K562 (cell line): ENCODE measurements at regions not wholly inside any gene's neighbourhood (a gene's known extent, or its start where the extent isn't known, plus 50 kb on each side); places are given as distances from the start of the nearest gene placed in this dataset.

Experiments
- ATAC-seq: fragments of 200-7000 bp; cut with Tn5 transposase; 3 replicates; pipeline ENCODE4 v1.9.1; 2020; ENCODE audit warnings: moderate library complexity
- BruUV-seq: library from RNA; stranded (reverse); fragments of 400-500 nt; replicated peaks from 2 replicates; lab custom pipeline; 2021; lab: Mats Ljungman, UMichigan
- CTCF ChIA-PET: fragments of 300-600 bp; formaldehyde crosslinking; extraction: SDS; loops from one replicate; lab custom pipeline; 2021; ENCODE audit warnings: low intra/inter-chr PET ratio; lab: Yijun Ruan, JAX
- POLR2A ChIA-PET: fragments of 300-600, 350-650 bp; sonication (Branson Sonifier 250); formaldehyde crosslinking; extraction: SDS; loops from one replicate; lab custom pipeline; 2021; ENCODE audit warnings: antibody characterized with exemption, inconsistent platforms; lab: Yijun Ruan, JAX
- DNase-seq, 4 experiments: peaks; one replicate each; pipeline versions ENCODE4 v3.0.0 to v3.0.0-alpha.2; 2011 to 2018; ENCODE audit warnings: low spot score in 3 of 4, mixed read lengths in 3 of 4; ENCODE audit errors: extremely low read depth in 1 of 4
- FAIRE-seq: peaks from 2 replicates; lab custom pipeline; 2011; peaks lifted over from hg19 to GRCh38; lab: Jason Lieb, UNC
- H2AFZ ChIP-seq: 2 replicates; pipeline ENCODE4 v1.6.0; 2011; ENCODE audit warnings: low read depth, low read length, control low read depth, inconsistent platforms
- H3K27ac ChIP-seq: fragments of 200-600 bp; 3 replicates; pipeline ENCODE4 v1.8.0; 2011; ENCODE audit warnings: low read depth, mild to moderate bottlenecking, control low read depth, inconsistent platforms, low read length, moderate library complexity, mixed read lengths; ENCODE audit errors: extremely low read depth
- H3K27me3 ChIP-seq, 2 experiments: fragments of 300-600 bp in 1 of 2; 2 replicates in 1 of 2; 3 replicates in 1 of 2; pipeline versions ENCODE4 v1.6.0 to v1.8.0; 2011; ENCODE audit warnings: inconsistent platforms in 2 of 2, low read length in 2 of 2, mild to moderate bottlenecking in 1 of 2, mixed read lengths in 1 of 2, moderate library complexity in 1 of 2; ENCODE audit not compliant: control insufficient read depth in 2 of 2, insufficient read depth in 2 of 2
- H3K36me3 ChIP-seq: fragments of 300-600 bp; 3 replicates; pipeline ENCODE4 v1.8.0; 2011; ENCODE audit warnings: mild to moderate bottlenecking, low read length, inconsistent platforms; ENCODE audit not compliant: control insufficient read depth, insufficient read depth
- H3K4me1 ChIP-seq, 2 experiments: fragments of 200-600 bp in 1 of 2; replicated peaks in 1 of 2; 2 replicates in 1 of 2; 3 replicates in 1 of 2; pipeline versions ENCODE4 v1.5.1 to v1.8.0; 2011; ENCODE audit warnings: inconsistent platforms in 2 of 2, low read length in 2 of 2, mild to moderate bottlenecking in 1 of 2, mixed read lengths in 1 of 2, moderate library complexity in 1 of 2; ENCODE audit not compliant: control insufficient read depth in 2 of 2, insufficient read depth in 2 of 2
- H3K4me2 ChIP-seq: 2 replicates; pipeline ENCODE4 v1.6.1; 2011; ENCODE audit warnings: low read length, control low read depth, inconsistent platforms, mixed read lengths; ENCODE audit not compliant: insufficient read depth
- H3K4me3 ChIP-seq: fragments of 200-600 bp; sonication (generic), shearing (Covaris generic); 2 replicates; pipeline ENCODE4 v1.5.1; 2016; ENCODE audit warnings: control low read depth, inconsistent platforms
- H3K79me2 ChIP-seq: fragments of 200-600 bp; 3 replicates; pipeline ENCODE4 v1.8.0; 2011; ENCODE audit warnings: low read length, inconsistent platforms; ENCODE audit not compliant: control insufficient read depth, insufficient read depth
- H3K9ac ChIP-seq, 2 experiments: 2 replicates each; pipeline versions ENCODE4 v1.6.0 to v1.6.1; 2011; ENCODE audit warnings: low read depth in 2 of 2, low read length in 2 of 2, control low read depth in 1 of 2, inconsistent platforms in 1 of 2, mild to moderate bottlenecking in 1 of 2, mixed read lengths in 1 of 2; ENCODE audit not compliant: insufficient read depth in 1 of 2
- H3K9me1 ChIP-seq: one replicate; pipeline ENCODE4 v1.6.0; 2011; ENCODE audit warnings: inconsistent platforms, mild to moderate bottlenecking, low read length, moderate library complexity; ENCODE audit not compliant: control insufficient read depth, insufficient read depth
- H3K9me3 ChIP-seq: replicated peaks from 2 replicates; pipeline ENCODE4 v1.5.1; 2011; ENCODE audit warnings: low read depth, low read length, inconsistent platforms; ENCODE audit not compliant: control insufficient read depth, insufficient read depth
- H4K20me1 ChIP-seq: replicated peaks from 2 replicates; pipeline ENCODE4 v1.6.1; 2011; ENCODE audit warnings: low read length, inconsistent platforms, mixed read lengths; ENCODE audit not compliant: control insufficient read depth, insufficient read depth
- C11orf30 ChIP-seq: fragments of 450-650 bp; IDR thresholded peaks from 2 replicates; pipeline ENCODE4 v1.6.1; 2016; ENCODE audit warnings: low read depth, mild to moderate bottlenecking
- EP300 ChIP-seq: IDR thresholded peaks from 2 replicates; pipeline ENCODE4 v1.6.1; 2012; ENCODE audit warnings: low read length, improper control_type of control experiment
- HEY1 ChIP-seq: fragments of 250-450 bp; sonication (Bioruptor Pico); IDR thresholded peaks from 2 replicates; pipeline ENCODE4 v1.5.0; 2020; ENCODE audit warnings: mild to moderate bottlenecking, moderate library complexity, borderline replicate concordance
- SOX6 ChIP-seq: fragments of 450-650 bp; IDR thresholded peaks from 2 replicates; pipeline ENCODE4 v1.6.1; 2014; ENCODE audit warnings: mild to moderate bottlenecking
- ZNF316 ChIP-seq: fragments of 450-650 bp; IDR thresholded peaks from 2 replicates; pipeline ENCODE4 v1.6.1; 2016
- whole genome bisulfite sequencing: fragments of 100-300 bp; shearing (Covaris generic); methylation state at CpG from one replicate; pipeline ENCODE4 v1.1.6; 2016; ENCODE audit warnings: low coverage, mixed read lengths; ENCODE audit not compliant: insufficient coverage; ENCODE audit errors: missing lambda C conversion rate; 5-methylcytosine and 5-hydroxymethylcytosine counted together
- in situ Hi-C: fragments of 300-500 bp; cut with MboI; formaldehyde crosslinking; loops from 4 replicates; pipeline ENCODE4 v1.15.0; 2018; ENCODE audit warnings: inconsistent platforms, mixed read lengths
- intact Hi-C: fragments of 100-400 bp; cut with micrococcal nuclease; formaldehyde crosslinking; loops from 2 replicates; pipeline ENCODE4 v1.14.2; 2022
- TF ChIP-seq, protein P1 (sequence below): fragments of 250-450 bp; sonication (Bioruptor Pico); IDR thresholded peaks from 2 replicates; pipeline ENCODE4 v1.8.0; 2021; ENCODE audit warnings: moderate library complexity, mild to moderate bottlenecking, inconsistent platforms

DNA sequence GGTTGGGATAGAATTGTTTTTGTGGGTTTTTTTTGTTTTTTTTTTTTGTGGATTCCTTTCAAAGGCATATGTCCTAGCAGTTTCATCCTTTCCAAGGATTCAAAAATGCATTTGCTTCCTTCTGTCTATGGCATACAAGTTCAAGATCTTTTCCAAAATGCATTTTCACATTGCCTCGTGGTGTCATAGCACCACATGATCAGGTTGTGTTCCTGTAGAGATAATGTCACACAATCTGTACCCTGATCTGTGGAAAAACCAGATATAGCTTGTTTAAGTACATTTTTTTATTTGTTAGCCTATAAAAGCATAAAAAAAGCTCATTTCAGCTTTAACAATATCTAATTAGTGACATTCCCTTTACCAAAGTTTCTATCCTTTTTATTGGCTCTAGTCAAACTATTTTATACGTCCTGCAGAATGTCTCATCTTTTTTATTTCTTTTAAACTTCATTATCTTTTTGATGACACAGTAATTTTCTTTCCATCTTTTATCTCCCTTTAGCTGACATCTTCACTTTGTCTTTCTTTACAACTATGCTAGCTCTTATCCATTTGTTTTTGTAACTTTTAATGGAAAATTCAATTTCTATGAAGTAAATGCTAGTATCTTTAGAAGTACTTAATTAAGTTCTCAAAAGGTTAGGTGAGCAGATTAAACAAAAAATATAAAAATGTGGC is 106.0 kb upstream of the NOVA1 start:
- Histone ChIP-seq H3K4me1 (no peaks in the 10 kb centered on the region), H2AFZ (no peak overlapping the region)
- POLR2A ChIA-PET, result no interaction called here
- BruUV-seq, result no TSS peak
- TF ChIP-seq SOX6 (no peak), HEY1 (no peak), C11orf30 (0 out of 2 replicates have a peak, but pooled peaks have one; percentile 5), ZNF316 (0 out of 2 replicates have a peak, but pooled peaks have one; percentile 27), EP300 (no peak)
- TF ChIP-seq, protein P1, sequence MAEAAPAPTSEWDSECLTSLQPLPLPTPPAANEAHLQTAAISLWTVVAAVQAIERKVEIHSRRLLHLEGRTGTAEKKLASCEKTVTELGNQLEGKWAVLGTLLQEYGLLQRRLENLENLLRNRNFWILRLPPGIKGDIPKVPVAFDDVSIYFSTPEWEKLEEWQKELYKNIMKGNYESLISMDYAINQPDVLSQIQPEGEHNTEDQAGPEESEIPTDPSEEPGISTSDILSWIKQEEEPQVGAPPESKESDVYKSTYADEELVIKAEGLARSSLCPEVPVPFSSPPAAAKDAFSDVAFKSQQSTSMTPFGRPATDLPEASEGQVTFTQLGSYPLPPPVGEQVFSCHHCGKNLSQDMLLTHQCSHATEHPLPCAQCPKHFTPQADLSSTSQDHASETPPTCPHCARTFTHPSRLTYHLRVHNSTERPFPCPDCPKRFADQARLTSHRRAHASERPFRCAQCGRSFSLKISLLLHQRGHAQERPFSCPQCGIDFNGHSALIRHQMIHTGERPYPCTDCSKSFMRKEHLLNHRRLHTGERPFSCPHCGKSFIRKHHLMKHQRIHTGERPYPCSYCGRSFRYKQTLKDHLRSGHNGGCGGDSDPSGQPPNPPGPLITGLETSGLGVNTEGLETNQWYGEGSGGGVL (CRISPR knock-in tag), result no peak
- TF ChIP-seq, all 486 proteins: peak for 2
- Histone ChIP-seq H3K79me2 (no peaks in the 10 kb centered on the region), H3K9me3 (no peaks in the 10 kb centered on the region), H3K9me1 (no peaks in the 10 kb centered on the region), H3K4me3 (no peak overlapping the region), H3K27me3 (no peaks in the 10 kb centered on the region), H3K36me3 (no peaks in the 10 kb centered on the region), H4K20me1 (no peaks in the 10 kb centered on the region), H3K9ac (no peak overlapping the region), H3K27ac (no peak overlapping the region), H3K4me2 (no peak overlapping the region)
- ATAC-seq (no peak), FAIRE-seq (no peak), DNase-seq (no peak)
- CTCF ChIA-PET, result no interaction called here
- intact Hi-C loops (no loop called here), in situ Hi-C loops (no loop called here)
- WGBS, result 0% methylated on average over 2 of the region's 2 CpGs
